OCI-LY1 (cell line): ENCODE measurements at regions not wholly inside any gene's neighbourhood (a gene's known extent, or its start where the extent isn't known, plus 50 kb on each side); places are given as distances from the start of the nearest gene placed in this dataset.

Experiments used
- CTCF ChIP-seq: fragments of 200-600 bp; sonication (generic), shearing (Covaris generic); IDR thresholded peaks from 2 replicates; pipeline ENCODE4 v1.5.1; 2017; ENCODE audit warnings: mild to moderate bottlenecking, antibody characterized with exemption, low read length, moderate library complexity, mixed read lengths
- EZH2 ChIP-seq: fragments of 200-600 bp; sonication (generic), shearing (Covaris generic); IDR thresholded peaks from 2 replicates; pipeline ENCODE4 v1.8.0; 2017; ENCODE audit warnings: borderline replicate concordance, mixed run types, mild to moderate bottlenecking, antibody characterized with exemption, low read length, moderate library complexity, mixed read lengths

- TF ChIP-seq CTCF (no peak), EZH2 (no peak)
Observed at GRCh38 chr3:26281284-26281985, 341.1 kb upstream of the LRRC3B start.
